ENCODE measurements at regions not wholly inside any gene's neighbourhood (a gene's known extent, or its start where the extent isn't known, plus 50 kb on each side); places are given as distances from the start of the nearest gene placed in this dataset.

DNA sequence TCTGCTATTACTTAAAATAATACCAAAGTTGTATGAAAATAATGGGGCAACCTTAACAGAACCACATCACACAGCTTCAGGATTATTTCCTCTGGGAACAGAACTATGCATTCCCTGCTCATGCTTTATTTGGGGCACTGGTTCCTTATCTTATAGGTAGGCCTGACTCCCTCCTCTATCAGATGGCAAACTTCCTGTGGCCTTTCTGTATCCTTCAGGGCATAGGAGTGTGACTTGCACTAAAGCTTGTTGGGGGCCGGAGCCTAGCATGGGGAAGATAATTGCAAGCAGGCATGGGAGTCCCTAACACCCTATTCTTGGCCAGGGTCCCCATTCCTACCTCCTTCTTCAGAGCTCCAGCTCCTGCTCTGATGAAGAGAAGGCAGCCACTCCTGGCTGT, 167.2 kb upstream of the SERTAD2 start:
- TF ChIP-seq, protein P1, sequence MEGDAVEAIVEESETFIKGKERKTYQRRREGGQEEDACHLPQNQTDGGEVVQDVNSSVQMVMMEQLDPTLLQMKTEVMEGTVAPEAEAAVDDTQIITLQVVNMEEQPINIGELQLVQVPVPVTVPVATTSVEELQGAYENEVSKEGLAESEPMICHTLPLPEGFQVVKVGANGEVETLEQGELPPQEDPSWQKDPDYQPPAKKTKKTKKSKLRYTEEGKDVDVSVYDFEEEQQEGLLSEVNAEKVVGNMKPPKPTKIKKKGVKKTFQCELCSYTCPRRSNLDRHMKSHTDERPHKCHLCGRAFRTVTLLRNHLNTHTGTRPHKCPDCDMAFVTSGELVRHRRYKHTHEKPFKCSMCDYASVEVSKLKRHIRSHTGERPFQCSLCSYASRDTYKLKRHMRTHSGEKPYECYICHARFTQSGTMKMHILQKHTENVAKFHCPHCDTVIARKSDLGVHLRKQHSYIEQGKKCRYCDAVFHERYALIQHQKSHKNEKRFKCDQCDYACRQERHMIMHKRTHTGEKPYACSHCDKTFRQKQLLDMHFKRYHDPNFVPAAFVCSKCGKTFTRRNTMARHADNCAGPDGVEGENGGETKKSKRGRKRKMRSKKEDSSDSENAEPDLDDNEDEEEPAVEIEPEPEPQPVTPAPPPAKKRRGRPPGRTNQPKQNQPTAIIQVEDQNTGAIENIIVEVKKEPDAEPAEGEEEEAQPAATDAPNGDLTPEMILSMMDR (IDR thresholded peaks at IDR 0.05; ENCODE audit: borderline replicate concordance, extremely low read depth, low read length, poor library complexity, severe bottlenecking): no peak
- no peak for TF ChIP-seq EZH2 (IDR thresholded peaks at IDR 0.05; ENCODE audit: borderline replicate concordance, low read depth, low read length, severe bottlenecking)

All from DND-41 (cell line).